DOHH2 (cell line): ENCODE measurements at regions not wholly inside any gene's neighbourhood (a gene's known extent, or its start where the extent isn't known, plus 50 kb on each side); places are given as distances from the start of the nearest gene placed in this dataset.
"Not testable (repeated sequence)": the region's sequence is repeated elsewhere in the genome, so short reads cannot be mapped to it uniquely, and the experiment has no call there.

ENCODE experiments used
- H3F3A ChIP-seq: fragments of 200-600 bp; sonication (generic), shearing (Covaris generic); 2 replicates; pipeline ENCODE4 v1.6.0; 2016; ENCODE audit warnings: antibody characterized with exemption, mild to moderate bottlenecking; ENCODE audit not compliant: control insufficient read depth, insufficient read depth
- H3K27ac ChIP-seq: fragments of 200-600 bp; sonication (generic); 2 replicates; pipeline ENCODE4 v1.5.1; 2014; ENCODE audit warnings: low read depth, mild to moderate bottlenecking, low read length, moderate library complexity
- H3K27me3 ChIP-seq: fragments of 200-600 bp; sonication (generic); 2 replicates; pipeline ENCODE4 v1.6.1; 2014; ENCODE audit warnings: mild to moderate bottlenecking, low read length, mixed read lengths; ENCODE audit not compliant: control insufficient read depth
- H3K36me3 ChIP-seq: fragments of 200-600 bp; sonication (generic); 2 replicates; pipeline ENCODE4 v1.6.1; 2014; ENCODE audit warnings: mild to moderate bottlenecking, low read length, moderate library complexity, mixed read lengths; ENCODE audit not compliant: control insufficient read depth
- H3K4me1 ChIP-seq: fragments of 200-600 bp; sonication (generic); 2 replicates; pipeline ENCODE4 v1.6.1; 2014; ENCODE audit warnings: mild to moderate bottlenecking, low read length, mixed read lengths; ENCODE audit not compliant: control insufficient read depth
- H3K4me2 ChIP-seq: fragments of 200-600 bp; sonication (generic); 2 replicates; pipeline ENCODE4 v1.6.0; 2014; ENCODE audit warnings: mild to moderate bottlenecking, low read length, moderate library complexity
- H3K4me3 ChIP-seq: fragments of 200-600 bp; sonication (generic); 2 replicates; pipeline ENCODE4 v1.5.1; 2014; ENCODE audit warnings: mild to moderate bottlenecking, low read length, mixed read lengths
- H3K79me2 ChIP-seq: fragments of 200-600 bp; sonication (generic); 2 replicates; pipeline ENCODE4 v1.6.1; 2014; ENCODE audit warnings: mild to moderate bottlenecking, low read length, mixed read lengths; ENCODE audit not compliant: control insufficient read depth
- H3K9me2 ChIP-seq: fragments of 200-600 bp; sonication (generic); replicated peaks from 2 replicates; pipeline ENCODE4 v1.6.1; 2014; ENCODE audit warnings: mild to moderate bottlenecking, low read length, mixed read lengths; ENCODE audit not compliant: control insufficient read depth
- H3K9me3 ChIP-seq: fragments of 200-600 bp; sonication (generic); 2 replicates; pipeline ENCODE4 v1.6.1; 2014; ENCODE audit warnings: antibody characterized with exemption, low read length, mixed read lengths; ENCODE audit not compliant: control insufficient read depth, insufficient read depth
- H4K20me1 ChIP-seq: fragments of 200-600 bp; sonication (generic); 2 replicates; pipeline ENCODE4 v1.6.0; 2014; ENCODE audit warnings: low read depth, mild to moderate bottlenecking, antibody characterized with exemption, low read length, moderate library complexity; ENCODE audit not compliant: control insufficient read depth, insufficient read depth
- EZH2phosphoT487 ChIP-seq: fragments of 200-600 bp; sonication (generic); IDR thresholded peaks from 2 replicates; pipeline ENCODE4 v1.6.1; 2017; ENCODE audit warnings: borderline replicate concordance, mild to moderate bottlenecking, antibody characterized with exemption, low read length, moderate library complexity, mixed read lengths
- TF ChIP-seq, protein P1 (sequence below): fragments of 200-600 bp; sonication (generic); IDR thresholded peaks from one replicate; pipeline ENCODE4 v1.5.1; 2014; ENCODE audit warnings: antibody characterized with exemption, mild to moderate bottlenecking, low read depth, low read length; ENCODE audit not compliant: poor library complexity, severe bottlenecking

- Histone ChIP-seq H3K36me3 (no peaks in the 10 kb centered on the region), H3K79me2 (no peaks in the 10 kb centered on the region), H3K9me2 (no peaks in the 10 kb centered on the region), H3K9me3 (peaks cover 3% of the 10 kb centered on the region; the same call in 1 of the 2 replicates), H4K20me1 (no peaks in the 10 kb centered on the region), H3K4me2 (no peak overlapping the region), H3F3A (no peaks in the 10 kb centered on the region), H3K4me3 (no peak overlapping the region), H3K27me3 (no peaks in the 10 kb centered on the region), H3K4me1 (no peaks in the 10 kb centered on the region), H3K27ac (no peak overlapping the region)
- TF ChIP-seq EZH2phosphoT487, result no peak
- TF ChIP-seq, protein P1, sequence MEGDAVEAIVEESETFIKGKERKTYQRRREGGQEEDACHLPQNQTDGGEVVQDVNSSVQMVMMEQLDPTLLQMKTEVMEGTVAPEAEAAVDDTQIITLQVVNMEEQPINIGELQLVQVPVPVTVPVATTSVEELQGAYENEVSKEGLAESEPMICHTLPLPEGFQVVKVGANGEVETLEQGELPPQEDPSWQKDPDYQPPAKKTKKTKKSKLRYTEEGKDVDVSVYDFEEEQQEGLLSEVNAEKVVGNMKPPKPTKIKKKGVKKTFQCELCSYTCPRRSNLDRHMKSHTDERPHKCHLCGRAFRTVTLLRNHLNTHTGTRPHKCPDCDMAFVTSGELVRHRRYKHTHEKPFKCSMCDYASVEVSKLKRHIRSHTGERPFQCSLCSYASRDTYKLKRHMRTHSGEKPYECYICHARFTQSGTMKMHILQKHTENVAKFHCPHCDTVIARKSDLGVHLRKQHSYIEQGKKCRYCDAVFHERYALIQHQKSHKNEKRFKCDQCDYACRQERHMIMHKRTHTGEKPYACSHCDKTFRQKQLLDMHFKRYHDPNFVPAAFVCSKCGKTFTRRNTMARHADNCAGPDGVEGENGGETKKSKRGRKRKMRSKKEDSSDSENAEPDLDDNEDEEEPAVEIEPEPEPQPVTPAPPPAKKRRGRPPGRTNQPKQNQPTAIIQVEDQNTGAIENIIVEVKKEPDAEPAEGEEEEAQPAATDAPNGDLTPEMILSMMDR, result no peak
Observed at GRCh38 chr20:55934146-55934545, 71.2 kb downstream of the CBLN4 start.

DNA sequence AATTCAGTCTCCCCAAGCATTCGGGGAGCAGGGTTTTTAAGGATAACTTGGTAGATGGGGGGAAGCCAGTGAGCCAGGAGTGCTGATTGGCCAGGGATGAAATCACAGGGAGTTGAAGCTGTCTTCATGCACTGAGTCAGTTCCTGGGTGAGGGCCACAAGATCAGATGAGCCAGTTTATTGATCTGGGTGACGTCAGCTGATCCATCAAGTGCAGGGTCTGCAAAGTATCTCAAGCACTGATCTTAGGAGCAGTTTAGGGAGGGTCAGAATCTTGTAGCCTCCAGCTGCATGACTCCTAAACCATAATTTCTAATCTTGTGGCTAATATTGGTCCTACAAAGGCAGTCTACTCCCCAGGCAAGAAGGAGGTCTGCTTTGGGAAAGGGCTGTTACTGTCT, 74.4 kb downstream of the CBLN4 start:
- not testable (repeated sequence) for H3F3A ChIP-seq, H3K4me2 ChIP-seq, H3K79me2 ChIP-seq, H3K27ac ChIP-seq, H3K4me3 ChIP-seq, H3K27me3 ChIP-seq, H4K20me1 ChIP-seq, H3K36me3 ChIP-seq, H3K4me1 ChIP-seq, H3K9me3 ChIP-seq, H3K9me2 ChIP-seq

GRCh38 chr20:55928266-55928665, 77.1 kb downstream of the CBLN4 start:
- H3K27me3 ChIP-seq, result no peaks in the 10 kb centered on the region
- H3K4me1 ChIP-seq, result no peaks in the 10 kb centered on the region
- H3K9me3 ChIP-seq, result no peaks in the 10 kb centered on the region
- no peak overlapping the region for H3K27ac ChIP-seq
- H3K4me3 ChIP-seq, result no peak overlapping the region
- no peaks in the 10 kb centered on the region for H4K20me1 ChIP-seq
- no peaks in the 10 kb centered on the region for H3K79me2 ChIP-seq
- H3K9me2 ChIP-seq, result no peaks in the 10 kb centered on the region
- no peaks in the 10 kb centered on the region for H3K36me3 ChIP-seq
- no peak overlapping the region for H3K4me2 ChIP-seq
- TF ChIP-seq, protein P1, result no peak
- TF ChIP-seq EZH2phosphoT487, result no peak
- H3F3A ChIP-seq, result no peaks in the 10 kb centered on the region

DNA sequence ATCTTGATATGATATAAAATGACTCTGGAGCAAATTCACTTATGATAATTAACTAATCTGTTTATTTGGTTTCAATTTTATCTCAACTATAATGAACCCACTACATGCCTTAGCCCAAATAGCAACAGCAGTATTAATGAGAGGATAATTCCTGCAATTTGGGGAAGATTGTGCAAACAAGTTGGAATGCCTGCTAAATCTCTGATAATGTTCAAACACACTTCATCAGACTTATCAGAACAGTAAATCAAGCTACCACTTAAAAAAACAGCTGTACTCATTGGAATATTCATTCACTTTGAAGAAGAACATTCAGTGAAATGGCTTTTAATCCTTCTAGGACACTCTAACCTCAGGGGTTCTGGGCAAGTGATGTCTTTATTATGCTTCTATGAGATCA, 85.4 kb downstream of the CBLN4 start:
- Histone ChIP-seq H3K36me3 (no peaks in the 10 kb centered on the region), H3K4me1 (no peaks in the 10 kb centered on the region), H3F3A (no peaks in the 10 kb centered on the region), H4K20me1 (no peaks in the 10 kb centered on the region), H3K4me2 (no peak overlapping the region), H3K4me3 (no peak overlapping the region), H3K27me3 (no peaks in the 10 kb centered on the region), H3K9me2 (no peaks in the 10 kb centered on the region), H3K9me3 (no peaks in the 10 kb centered on the region), H3K27ac (no peak overlapping the region), H3K79me2 (no peaks in the 10 kb centered on the region)
- TF ChIP-seq EZH2phosphoT487, result no peak
- TF ChIP-seq, protein P1, result no peak
